Right atrium auricular region (tissue), 2 donors: ENCODE measurements at regions not wholly inside any gene's neighbourhood (a gene's known extent, or its start where the extent isn't known, plus 50 kb on each side); places are given as distances from the start of the nearest gene placed in this dataset.

Experiments used
- DNase-seq: peaks from one replicate; pipeline ENCODE4 v3.0.0-alpha.2; 2019; ENCODE audit warnings: low spot score
- H3K27ac ChIP-seq, 2 donors: fragments of 200-600 bp; sonication (generic); 1 replicate in 1 of 2; 2 replicates in 1 of 2; pipeline ENCODE4 v1.5.1; 2016 to 2019
- H3K27me3 ChIP-seq, 2 donors: fragments of 200-600 bp; sonication (generic); one replicate each; pipeline versions ENCODE4 v1.5.1 to v1.6.0; 2017 to 2019
- H3K36me3 ChIP-seq: fragments of 200-600 bp; sonication (generic); one replicate; pipeline ENCODE4 v1.5.1; 2016
- H3K4me1 ChIP-seq, 2 donors: fragments of 200-600 bp; sonication (generic); one replicate each; pipeline versions ENCODE4 v1.5.1 to v1.6.0; 2017 to 2019
- H3K4me3 ChIP-seq, 2 donors: fragments of 200-600 bp; sonication (generic); 1 replicate in 1 of 2; 2 replicates in 1 of 2; pipeline ENCODE4 v1.5.1; 2017 to 2019; ENCODE audit warnings: mild to moderate bottlenecking in 1 of 2, moderate library complexity in 1 of 2
- H3K9me3 ChIP-seq, 2 donors: fragments of 200-600 bp; sonication (generic); one replicate each; pipeline ENCODE4 v1.5.1; 2019
- CTCF ChIP-seq, 2 donors: fragments of 200-600 bp; sonication (generic); IDR thresholded peaks; one replicate each; pipeline ENCODE4 v1.5.1; 2019; ENCODE audit warnings: antibody characterized with exemption in 2 of 2

GRCh38 chr9:28031521-28032267, 458.4 kb upstream of the C9orf72 start:
- Histone ChIP-seq H3K36me3 (no peaks in the 10 kb centered on the region), H3K4me1 (no peaks in the 10 kb centered on the region), H3K9me3 (no peaks in the 10 kb centered on the region), H3K4me3 (no peak overlapping the region), H3K27me3 (no peaks in the 10 kb centered on the region), H3K27ac (no peak overlapping the region)
- no peak for TF ChIP-seq CTCF (IDR thresholded peaks at IDR 0.05)
- DNase-seq: no peak

- Histone ChIP-seq H3K9me3 (no peaks in the 10 kb centered on the region), H3K27ac (no peak overlapping the region), H3K27me3 (no peaks in the 10 kb centered on the region), H3K4me1 (no peaks in the 10 kb centered on the region), H3K4me3 (no peak overlapping the region), H3K36me3 (no peaks in the 10 kb centered on the region)
- DNase-seq: no peak
- no peak for TF ChIP-seq CTCF (IDR thresholded peaks at IDR 0.05)
These were observed 458.9 kb upstream of the C9orf72 start for GRCh38 chr9:28032268-28032590.

- Histone ChIP-seq H3K9me3 (no peaks in the 10 kb centered on the region), H3K4me1 (no peaks in the 10 kb centered on the region), H3K36me3 (no peaks in the 10 kb centered on the region), H3K4me3 (no peak overlapping the region), H3K27me3 (no peaks in the 10 kb centered on the region), H3K27ac (no peak overlapping the region)
- TF ChIP-seq CTCF (IDR thresholded peaks at IDR 0.05): no peak
- DNase-seq: no peak
These were observed 461.0 kb upstream of the C9orf72 start for GRCh38 chr9:28034242-28034641.

GRCh38 chr9:28037968-28038367, 464.7 kb upstream of the C9orf72 start:
- no peaks in the 10 kb centered on the region for H3K4me1 ChIP-seq
- DNase-seq: no peak
- no peak overlapping the region for H3K27ac ChIP-seq
- H3K36me3 ChIP-seq: no peaks in the 10 kb centered on the region
- H3K27me3 ChIP-seq: no peaks in the 10 kb centered on the region
- TF ChIP-seq CTCF (IDR thresholded peaks at IDR 0.05): no peak
- H3K4me3 ChIP-seq: no peak overlapping the region
- H3K9me3 ChIP-seq: no peaks in the 10 kb centered on the region

GRCh38 chr9:28045051-28045450, 471.8 kb upstream of the C9orf72 start:
- H3K36me3 ChIP-seq: no peaks in the 10 kb centered on the region
- H3K27me3 ChIP-seq: no peaks in the 10 kb centered on the region
- H3K9me3 ChIP-seq: no peaks in the 10 kb centered on the region
- no peak for DNase-seq
- H3K4me3 ChIP-seq: no peak overlapping the region
- no peaks in the 10 kb centered on the region for H3K4me1 ChIP-seq
- no peak overlapping the region for H3K27ac ChIP-seq
- no peak for TF ChIP-seq CTCF (IDR thresholded peaks at IDR 0.05)

- Histone ChIP-seq H3K27ac (no peak overlapping the region), H3K9me3 (no peaks in the 10 kb centered on the region), H3K4me1 (no peaks in the 10 kb centered on the region), H3K4me3 (no peak overlapping the region), H3K27me3 (no peaks in the 10 kb centered on the region), H3K36me3 (no peaks in the 10 kb centered on the region)
- no peak for TF ChIP-seq CTCF (IDR thresholded peaks at IDR 0.05)
- no peak for DNase-seq
These were observed 476.8 kb upstream of the C9orf72 start for GRCh38 chr9:28050046-28050445.
